NCI-H187 treated with DMSO at 0.1 percent for 48 hours (cell line): ENCODE measurements at regions not wholly inside any gene's neighbourhood (a gene's known extent, or its start where the extent isn't known, plus 50 kb on each side); places are given as distances from the start of the nearest gene placed in this dataset.

ENCODE experiments used
- DNase-seq: peaks from one replicate; lab custom pipeline; 2025; lab: John Stamatoyannopoulos, UW

DNA sequence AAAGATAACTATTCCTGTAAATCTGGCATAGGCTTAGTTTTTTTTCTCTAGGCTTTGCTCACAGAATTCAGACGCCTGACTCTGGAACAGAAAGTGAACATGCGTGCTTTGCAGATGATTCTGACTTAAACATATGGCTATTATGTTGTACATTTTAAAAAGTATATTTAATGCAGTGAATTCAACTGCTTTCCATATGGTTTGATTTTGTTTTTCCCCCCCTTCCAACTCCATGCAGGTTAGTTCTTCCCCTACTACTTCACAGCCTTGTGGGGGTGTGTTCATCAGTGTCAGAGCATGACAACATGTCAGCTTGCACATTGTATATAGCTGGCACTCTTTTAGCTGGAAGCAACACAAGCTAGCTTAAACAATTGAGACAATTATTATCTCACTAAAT lies 226.8 kb downstream of the TMEM167A start:
- no peak for DNase-seq

DNA sequence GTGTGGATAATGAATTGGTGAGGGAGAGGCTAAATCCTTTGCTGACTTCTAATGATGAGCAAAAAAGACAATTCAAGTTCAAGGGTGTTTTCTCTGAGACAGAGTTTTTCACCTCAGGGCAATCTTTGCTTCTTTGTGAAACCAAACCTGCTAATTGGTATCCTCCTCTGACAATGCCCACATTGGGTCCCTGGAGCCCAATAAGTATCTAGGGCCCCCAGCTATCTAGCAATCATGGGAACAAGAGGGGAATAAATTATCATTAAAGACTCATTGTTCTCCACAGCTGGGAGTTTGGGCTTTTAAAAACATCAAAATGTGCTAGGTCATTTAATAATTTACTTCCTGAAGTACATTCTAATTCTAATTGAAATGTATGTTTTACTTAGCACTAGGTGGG lies 227.3 kb downstream of the TMEM167A start:
- no peak for DNase-seq

DNA sequence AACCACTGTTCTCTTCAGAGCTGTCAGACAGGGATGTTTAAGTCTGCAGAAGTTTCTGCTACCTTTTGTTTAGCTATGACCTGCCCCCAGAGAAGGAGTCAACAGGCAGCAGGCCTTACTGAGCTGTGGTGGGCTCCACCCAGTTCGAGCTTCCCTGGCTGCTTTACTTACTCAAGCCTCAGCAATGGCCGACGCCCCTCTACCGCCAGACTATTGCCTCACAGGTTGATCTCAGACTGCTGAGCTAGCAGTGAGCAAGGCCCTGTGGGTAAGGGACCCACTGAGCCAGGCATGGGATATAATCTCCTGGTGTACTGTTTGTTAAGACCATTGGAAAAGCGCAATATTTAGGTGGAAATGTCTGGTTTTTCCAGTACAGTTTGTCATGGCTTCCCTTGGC lies 229.6 kb downstream of the TMEM167A start:
- DNase-seq = no peak

DNA sequence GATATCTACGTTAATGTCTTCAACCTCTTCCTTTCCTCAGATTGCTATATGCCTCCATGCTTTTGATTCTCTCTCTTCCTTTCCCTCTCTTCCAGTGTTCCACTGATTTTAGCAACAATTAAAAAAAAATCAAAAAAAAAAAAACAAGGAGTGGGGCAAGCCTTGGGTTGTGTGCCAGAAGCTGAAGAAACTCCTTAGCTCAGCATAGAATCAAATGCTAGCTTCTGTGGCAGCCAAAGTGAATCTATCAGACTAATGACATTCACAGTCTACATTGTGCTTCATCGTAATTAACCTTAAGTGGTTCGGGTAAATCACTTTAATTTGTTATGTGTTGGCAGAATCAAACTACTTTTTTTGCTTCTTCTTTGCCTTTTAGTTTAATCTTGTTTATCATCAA lies 237.3 kb downstream of the TMEM167A start:
- no peak for DNase-seq

DNA sequence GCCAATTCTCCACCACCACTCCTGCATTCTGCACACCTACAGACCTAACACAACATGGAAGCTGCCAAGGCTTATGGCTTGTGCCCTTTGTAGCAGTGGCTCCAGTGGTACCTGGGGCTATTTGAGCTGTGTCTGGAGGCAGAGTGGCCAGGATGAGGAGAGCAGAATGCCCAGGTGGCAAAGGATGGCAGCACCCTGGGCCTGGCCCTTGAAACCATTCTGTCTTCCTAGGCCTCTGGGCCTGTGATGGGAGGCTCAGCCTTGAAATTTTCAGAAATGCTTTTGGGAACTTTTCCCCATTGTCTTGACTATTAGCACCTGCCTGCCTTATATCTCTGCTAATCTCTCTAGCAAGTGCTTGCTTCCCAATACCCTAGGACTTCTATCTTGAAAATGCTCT lies 241.7 kb downstream of the TMEM167A start:
- no peak for DNase-seq

DNA sequence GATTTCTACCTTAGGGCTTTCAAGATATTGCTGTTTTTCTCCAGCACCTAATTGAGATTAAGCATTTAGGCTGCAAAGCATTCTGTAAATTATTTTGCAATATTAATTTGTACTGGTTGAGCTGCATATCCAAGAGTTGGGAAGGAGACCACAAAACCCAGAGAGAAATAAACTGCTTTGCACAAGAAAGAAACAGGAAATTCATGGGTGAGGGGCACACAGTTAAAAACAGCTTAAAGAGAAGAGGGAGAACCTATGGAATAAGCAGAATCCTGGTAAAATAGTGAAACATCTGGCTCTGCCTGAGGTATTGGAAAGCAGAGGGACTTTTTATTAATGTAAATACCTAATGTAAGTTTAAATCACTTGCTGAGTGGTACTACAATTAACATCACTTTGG lies 243.0 kb downstream of the TMEM167A start:
- DNase-seq = no peak

DNA sequence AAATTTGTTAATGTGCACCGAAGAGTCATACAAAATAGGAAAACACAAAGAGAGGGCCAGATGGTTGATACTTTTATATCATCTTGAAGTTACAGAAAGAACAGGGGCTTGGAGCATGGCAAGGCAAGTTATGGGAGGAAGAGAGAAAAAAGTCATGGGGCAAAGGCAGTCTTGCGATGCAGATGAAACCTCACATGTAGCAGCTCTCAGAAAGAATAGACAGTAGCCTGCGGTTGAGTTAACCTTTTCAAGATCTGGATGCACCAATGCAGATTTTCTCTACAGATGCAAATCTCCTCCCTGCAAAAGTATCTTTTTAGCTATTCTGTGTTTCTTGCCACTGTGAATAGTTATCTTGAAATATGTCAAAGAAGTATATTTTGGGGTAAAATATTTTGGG lies 243.9 kb downstream of the TMEM167A start:
- DNase-seq = no peak

DNA sequence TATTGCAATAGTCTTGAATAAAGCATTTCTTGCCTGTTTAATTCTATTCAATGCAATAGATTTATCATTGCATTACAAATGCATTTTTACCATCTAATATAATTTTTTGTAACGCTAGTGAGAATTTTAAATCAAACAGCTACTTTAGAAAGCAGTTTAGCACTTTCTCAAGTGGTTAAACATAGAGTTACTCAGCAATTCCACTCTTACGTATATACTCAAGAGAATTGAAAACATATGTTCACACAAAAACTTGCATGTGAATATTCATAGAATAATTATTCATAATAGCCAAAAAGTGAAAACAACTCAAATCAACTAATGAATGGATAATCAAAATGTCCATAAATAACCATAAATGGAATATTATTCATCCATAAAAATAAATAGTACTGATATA lies 244.7 kb downstream of the TMEM167A start:
- no peak for DNase-seq

DNA sequence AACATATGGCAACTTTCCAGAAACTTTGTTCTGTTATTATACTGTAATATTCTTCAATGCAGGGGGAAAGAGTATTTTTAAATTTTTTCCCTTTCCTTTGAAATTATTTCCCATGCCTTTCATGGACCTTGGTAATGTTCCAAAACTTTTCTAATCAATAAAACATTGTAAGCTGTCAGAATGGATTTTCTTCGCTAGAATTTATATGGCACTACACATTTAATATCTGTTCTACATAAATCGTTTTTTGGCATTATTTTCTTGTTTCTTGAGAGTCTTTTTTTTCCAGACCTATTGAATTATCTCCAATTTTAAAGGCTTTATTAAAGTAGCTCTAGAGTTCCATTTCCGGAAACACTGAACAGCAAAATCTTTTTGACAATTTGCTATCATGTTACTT lies 249.0 kb downstream of the TMEM167A start:
- DNase-seq = no peak

DNA sequence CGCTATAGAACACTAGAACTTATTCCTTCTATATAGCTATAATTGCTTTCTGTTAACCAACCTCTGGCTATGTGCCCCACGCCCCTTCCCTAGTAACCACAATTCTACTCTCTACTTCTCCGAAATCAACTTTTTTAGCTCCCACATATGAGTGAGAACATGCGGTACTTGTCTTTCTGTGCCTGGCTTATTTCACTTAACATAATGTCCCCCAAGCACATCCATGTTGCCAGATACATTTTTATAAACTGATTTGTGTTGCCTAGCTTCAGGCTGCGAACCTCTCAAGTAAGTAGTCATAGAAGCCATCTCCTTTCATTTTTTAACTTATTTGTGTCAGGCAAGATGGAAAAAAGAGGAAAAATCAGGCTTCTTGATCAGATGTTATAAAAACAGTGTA lies 249.5 kb downstream of the TMEM167A start:
- no peak for DNase-seq

DNA sequence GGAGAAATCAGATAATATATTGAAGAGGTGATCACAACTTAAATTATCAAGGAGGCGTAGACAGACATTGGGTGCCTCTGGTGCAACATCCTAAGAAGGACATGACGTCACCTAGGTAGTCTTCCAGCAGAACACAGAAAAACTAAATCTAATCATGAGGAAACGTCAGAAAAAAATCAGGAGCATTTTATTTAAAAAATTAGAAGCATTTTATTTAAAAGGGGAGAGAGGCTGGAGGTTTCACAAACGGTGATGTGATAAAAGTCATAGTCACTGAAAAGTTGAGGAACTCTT lies 254.6 kb downstream of the TMEM167A start:
- DNase-seq = no peak

DNA sequence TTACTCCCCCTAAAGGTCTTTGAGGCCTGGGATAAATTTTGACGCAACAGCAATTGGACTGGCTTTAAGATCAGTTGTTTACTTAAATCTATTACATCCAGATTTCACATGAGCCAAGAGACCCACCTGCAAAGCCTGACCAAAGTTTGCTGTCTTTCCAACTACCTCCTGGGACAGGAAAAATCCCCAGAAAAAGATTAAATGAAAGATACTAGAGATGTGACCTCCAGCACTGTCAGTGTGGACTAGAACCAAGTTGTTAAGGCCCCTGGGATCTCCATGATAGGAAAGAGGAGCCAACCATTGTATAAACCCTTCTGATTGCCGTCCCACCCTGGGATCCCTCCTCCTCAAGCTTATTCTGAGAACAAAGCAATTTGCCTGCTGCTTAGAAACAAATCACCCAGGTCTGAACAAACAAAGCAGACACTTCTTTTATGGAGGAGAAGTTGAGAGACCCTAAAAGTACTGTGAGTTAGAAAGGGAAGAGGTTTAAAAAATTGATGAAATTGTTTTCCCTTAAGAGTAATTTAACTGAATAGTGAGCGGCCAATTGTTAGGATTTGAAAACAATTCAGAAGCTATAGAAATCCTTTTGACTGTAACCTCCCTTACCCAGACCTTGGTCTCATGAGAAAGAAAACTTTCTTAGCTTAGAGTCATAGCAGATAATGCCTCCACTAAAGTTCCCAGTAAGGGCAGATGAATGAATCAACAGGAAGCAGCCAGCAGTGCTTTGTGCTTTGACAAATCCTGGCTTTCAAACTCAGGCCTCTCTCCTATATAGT lies 255.2 kb downstream of the TMEM167A start:
- no peak for DNase-seq

DNA sequence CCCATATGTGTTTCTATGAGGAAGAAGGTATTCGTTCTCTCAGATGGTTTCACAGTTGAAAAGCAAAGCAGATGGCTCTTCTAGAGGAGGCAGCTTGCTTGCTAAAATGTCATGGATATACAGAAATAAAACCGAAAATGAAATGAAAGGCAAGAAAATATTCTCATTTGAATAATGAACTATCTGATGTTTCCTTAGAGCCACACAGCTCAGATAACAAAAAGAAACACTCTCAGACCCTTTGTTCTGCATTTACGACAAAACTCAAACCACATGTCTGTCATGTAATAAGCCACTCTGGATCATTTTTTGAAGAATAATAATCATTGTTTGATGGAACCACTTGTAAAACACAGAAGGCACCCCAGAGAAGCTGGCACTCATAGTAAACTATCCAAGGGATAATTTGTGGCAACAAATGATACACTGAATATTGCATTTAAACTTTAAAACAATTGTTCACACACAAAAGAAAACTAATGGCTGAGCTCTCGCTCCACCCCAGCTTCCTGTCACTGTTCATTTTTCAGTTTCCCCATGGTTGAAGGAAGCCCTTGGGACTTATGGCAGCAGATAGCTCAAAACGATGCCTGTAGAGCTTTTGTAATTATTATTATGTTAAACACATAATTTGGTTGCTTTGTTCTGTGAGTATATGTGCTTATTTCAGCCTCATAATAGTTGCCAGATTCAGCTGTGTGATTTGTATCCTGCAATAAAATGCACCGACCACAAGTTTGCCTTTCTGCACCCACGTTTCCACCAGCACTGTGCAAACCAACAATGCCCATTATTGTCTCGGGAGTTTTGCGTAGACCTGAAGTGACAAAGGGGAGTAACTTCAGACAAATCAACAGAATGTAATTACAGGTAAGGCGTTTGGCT lies 256.0 kb downstream of the TMEM167A start:
- DNase-seq = no peak

DNA sequence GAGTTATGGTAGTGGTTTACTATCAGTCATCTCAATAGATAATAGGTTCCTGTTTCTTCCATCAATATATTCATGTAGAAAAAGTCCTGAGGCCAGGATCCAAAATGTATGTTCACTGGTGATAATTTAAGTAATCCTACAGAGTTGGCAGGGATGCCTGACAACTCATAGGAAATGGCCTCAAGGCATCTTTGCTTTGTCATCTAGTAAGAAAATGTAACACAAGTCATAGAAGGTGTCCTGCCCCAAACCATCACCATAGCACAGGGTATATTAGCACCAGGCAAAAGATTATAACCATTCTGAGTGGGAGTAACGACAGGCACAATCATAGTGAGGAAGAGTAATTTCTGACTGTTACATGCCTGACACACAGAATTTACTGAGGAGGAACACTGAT lies 257.0 kb downstream of the TMEM167A start:
- no peak for DNase-seq

DNA sequence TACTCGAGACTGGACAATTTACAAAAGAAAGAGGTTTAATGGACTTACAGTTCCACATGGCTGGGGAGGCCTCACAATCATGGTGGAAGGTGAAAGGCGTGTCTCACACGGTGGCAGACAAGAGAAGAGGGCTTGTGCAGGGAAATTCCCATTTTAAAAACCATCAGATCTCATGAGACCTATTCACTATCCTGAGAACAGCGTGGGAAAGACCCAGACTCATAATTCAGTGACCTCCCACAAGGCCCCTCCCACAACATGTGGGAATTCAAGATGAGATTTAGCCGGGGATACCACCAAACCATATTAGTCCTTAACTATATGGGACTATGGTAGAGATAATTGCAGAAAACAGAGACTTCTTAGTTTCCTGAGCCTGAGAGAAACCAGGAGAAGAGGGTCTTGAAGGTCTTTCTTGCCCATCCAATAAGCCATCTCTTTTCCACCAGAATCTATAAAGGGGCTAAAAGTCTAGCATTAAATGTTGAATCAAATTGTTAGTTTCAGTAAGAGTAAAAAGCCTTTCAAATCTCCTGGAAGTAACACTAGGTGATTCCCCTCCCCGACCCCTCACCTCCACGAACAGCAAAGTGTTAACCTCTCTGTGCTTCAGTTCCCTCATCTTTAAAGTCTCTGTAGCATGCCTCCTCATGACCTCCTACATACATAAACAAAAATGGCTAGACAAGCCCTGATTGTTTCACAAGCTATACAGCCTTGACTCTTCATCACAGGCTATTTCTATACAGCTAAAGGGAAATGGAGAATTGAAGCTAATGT lies 259.1 kb downstream of the TMEM167A start:
- DNase-seq = no peak

DNA sequence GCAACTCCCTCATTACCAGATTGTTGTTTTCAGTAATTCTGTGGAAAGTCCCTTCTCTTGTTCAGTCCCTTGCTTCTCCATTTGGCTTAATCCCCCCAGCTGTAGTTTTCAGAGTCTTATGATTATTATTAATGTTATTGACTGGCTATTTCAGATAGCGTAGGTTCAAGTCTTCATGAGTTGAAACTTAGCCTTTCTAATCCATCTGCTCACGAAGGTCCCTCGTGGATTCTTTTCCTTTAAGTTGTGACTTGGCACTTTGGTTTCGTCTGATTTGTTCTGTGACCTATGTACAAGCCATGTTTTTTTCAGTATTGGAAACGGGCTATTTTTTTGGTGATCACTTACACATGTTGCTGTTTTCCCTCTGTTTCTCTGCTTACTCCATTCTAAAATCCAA lies 260.3 kb downstream of the TMEM167A start:
- DNase-seq = no peak

DNA sequence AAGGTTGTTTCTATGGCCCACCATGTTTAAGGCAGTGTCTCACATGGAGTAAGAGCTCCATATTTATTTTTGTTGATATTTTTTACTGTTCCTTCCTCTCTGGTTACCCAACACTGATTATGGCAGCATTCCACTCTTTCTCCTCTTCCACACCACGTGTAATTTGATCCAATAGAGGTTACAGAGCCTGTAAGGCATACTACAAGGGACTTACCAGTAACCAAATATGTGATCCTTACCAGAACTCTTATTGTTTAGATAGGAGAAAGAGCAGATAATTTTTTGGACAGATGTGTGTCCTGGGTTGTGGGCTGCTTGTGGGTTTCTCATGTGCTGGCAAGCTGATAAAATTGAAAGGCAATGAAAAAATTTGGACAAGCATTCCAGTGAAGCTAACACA lies 261.3 kb downstream of the TMEM167A start:
- DNase-seq = no peak

DNA sequence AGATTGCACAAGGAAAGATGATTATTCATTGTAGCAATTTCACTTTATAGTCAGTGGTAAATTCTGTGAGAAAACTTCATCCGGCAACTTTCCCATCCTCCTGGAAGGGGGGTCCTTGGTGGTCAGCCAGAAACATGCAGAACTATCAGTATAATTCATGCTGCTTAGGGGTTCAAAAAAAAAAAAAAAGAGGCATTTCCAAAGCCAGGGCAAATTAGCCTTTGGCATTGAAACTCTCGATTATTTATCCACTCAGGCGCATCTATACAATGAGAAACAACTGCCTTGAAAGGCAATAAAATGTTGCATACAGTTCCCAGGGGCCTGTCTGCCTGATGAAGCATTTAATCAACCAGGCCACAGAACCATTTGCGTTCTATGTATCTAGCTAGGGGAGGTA lies 263.3 kb downstream of the TMEM167A start:
- no peak for DNase-seq

DNA sequence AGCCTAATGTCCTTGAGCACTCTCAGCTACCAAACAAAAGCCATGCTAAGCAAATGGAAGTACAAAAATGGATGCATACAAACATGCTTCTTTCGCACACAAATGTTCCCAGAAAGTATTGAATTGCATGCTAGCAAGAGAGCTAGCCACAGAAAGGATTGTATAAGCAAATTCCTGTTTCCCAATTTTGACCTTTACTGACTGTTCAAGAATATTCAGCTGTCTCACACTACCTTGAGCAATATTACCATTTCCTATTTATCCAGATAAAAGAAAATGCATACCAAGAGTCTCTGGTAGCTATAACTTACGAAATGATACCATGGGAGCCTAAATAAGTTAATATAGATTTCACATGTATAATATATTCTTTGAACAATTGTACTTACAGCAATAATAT lies 264.6 kb downstream of the TMEM167A start:
- no peak for DNase-seq

DNA sequence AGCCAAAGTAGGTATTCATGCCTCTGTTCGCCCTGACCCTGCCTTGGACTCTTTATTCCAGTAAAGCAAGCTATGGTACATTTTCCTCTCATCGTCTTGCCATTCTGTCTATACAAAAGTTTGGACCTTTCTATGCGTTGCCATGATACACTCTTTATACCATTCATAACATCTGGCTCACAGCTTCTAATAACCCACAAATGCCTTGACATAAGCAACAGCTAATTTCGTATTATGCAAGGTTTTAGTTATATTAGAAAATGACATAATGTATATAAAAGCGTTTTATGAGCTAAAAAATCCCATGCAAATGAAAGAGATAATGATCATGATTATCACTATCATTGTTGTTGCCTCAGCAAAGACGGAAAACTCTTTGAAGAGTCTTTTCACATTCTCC lies 265.7 kb downstream of the TMEM167A start:
- no peak for DNase-seq

DNA sequence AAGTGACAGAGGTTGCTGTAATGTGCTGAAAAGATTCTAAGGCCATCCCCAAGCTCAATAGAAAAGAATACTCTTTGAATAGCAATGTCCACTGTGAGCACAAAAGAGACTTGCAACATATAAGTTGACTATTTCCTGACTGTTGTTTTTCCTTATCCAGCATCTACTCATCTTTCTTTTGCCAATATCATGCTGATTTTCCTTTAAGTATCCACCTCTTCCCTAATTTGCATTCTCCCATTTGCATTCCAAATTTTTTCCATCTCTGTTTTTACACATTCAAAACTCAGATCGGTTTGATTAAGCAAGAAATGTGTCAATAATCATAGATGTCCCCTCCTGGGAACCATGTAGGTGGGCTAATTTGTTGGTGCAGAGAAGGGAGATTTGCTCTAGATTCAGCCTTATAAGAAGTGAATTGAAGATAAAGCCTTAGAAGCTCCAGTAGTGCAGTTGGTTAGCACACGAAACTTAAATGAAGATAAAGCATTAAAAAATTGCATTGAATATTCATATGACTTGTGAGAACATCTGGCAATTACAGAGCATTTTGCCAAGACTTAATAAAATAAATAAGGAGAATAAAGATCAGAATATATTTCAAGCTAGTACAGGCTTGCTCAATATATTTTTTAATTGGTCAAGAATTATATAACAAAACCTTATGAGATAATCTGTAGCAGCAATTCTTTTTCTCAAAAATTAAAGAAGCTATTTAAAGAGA lies 267.6 kb downstream of the TMEM167A start:
- no peak for DNase-seq

DNA sequence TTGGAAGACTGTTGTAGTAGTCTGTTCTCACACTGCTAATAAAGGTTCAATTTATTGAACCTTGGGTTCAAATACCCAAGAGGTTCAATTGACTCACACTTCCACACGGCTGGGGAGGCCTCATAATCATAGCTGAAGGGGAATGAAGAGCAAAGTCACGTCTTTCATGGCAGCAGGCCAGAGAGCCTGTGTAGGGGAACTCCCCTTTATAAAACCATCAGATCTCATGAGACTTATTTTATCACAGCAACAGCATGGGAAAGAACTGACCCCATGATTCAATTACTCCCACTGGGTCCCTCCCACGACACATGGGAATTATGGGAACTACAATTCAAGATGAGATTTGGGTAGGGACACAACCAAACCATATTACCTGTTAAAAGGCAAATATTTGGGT lies 268.2 kb downstream of the TMEM167A start:
- DNase-seq = no peak
